B cell (primary cell): ENCODE measurements at regions not wholly inside any gene's neighbourhood (a gene's known extent, or its start where the extent isn't known, plus 50 kb on each side); places are given as distances from the start of the nearest gene placed in this dataset.

ENCODE experiments used
- CTCF ChIP-seq: fragments of 200-600 bp; IDR thresholded peaks from one replicate; pipeline ENCODE4 v1.8.0; 2022; ENCODE audit warnings: antibody characterized with exemption, mild to moderate bottlenecking
- EZH2 ChIP-seq: IDR thresholded peaks from 2 replicates; pipeline ENCODE4 v1.6.1; 2012; ENCODE audit warnings: borderline replicate concordance, low read depth, mild to moderate bottlenecking, moderate library complexity, low read length; ENCODE audit not compliant: insufficient read depth, poor library complexity, severe bottlenecking

- TF ChIP-seq CTCF, result no peak
- no peak for TF ChIP-seq EZH2
Observed at GRCh38 chr3:5613599-5613998, 426.1 kb downstream of the EDEM1 start.
